ENCODE measurements at regions not wholly inside any gene's neighbourhood (a gene's known extent, or its start where the extent isn't known, plus 50 kb on each side); places are given as distances from the start of the nearest gene placed in this dataset.

- no peak for TF ChIP-seq CTCF (IDR thresholded peaks at IDR 0.05)
- no peak for TF ChIP-seq POLR2A (IDR thresholded peaks at IDR 0.05)
These were observed 1079.3 kb upstream of the LRRTM3 start for GRCh38 chr10:65846541-65846940.

Data from Peyer's patch (tissue), 4 donors.